Ishikawa (cell line): ENCODE measurements at regions not wholly inside any gene's neighbourhood (a gene's known extent, or its start where the extent isn't known, plus 50 kb on each side); places are given as distances from the start of the nearest gene placed in this dataset.

Experiments
- EGR1 ChIP-seq: IDR thresholded peaks from 2 replicates; pipeline ENCODE4 v1.6.1; 2012
- EP300 ChIP-seq: IDR thresholded peaks from 2 replicates; pipeline ENCODE4 v1.6.1; 2012; ENCODE audit warnings: borderline replicate concordance
- FOXM1 ChIP-seq: IDR thresholded peaks from 2 replicates; pipeline ENCODE4 v1.6.1; 2012; ENCODE audit warnings: low read depth, borderline replicate concordance
- TAF1 ChIP-seq: IDR thresholded peaks from 2 replicates; pipeline ENCODE4 v1.6.1; 2012; ENCODE audit warnings: low read depth, mild to moderate bottlenecking
- ZBTB7A ChIP-seq: IDR thresholded peaks from 2 replicates; pipeline ENCODE4 v1.6.1; 2012; ENCODE audit warnings: low read depth

- TF ChIP-seq TAF1 (no peak), FOXM1 (no peak), EGR1 (no peak), EP300 (no peak), ZBTB7A (no peak)
Observed at GRCh38 chr2:210730672-210731071, 174.3 kb downstream of the CPS1 start.
